GM20000 (cell line): ENCODE measurements at regions not wholly inside any gene's neighbourhood (a gene's known extent, or its start where the extent isn't known, plus 50 kb on each side); places are given as distances from the start of the nearest gene placed in this dataset.

ENCODE experiments used
- DNase-seq: peaks from one replicate; pipeline ENCODE4 v3.0.0; 2012; ENCODE audit warnings: low spot score
- CTCF ChIP-seq: IDR thresholded peaks from 2 replicates; pipeline ENCODE4 v1.5.1; 2012; ENCODE audit warnings: mild to moderate bottlenecking, control low read depth; ENCODE audit errors: extremely low read depth, missing control alignments

- no peak for TF ChIP-seq CTCF
- no peak for DNase-seq
These were observed 172.4 kb upstream of the STK32A start for GRCh38 chr5:147062427-147062826.

GRCh38 chr5:147063943-147064342 is 170.9 kb upstream of the STK32A start:
- no peak for DNase-seq
- no peak for TF ChIP-seq CTCF

GRCh38 chr5:147065071-147065470 is 169.8 kb upstream of the STK32A start:
- TF ChIP-seq CTCF, result no peak
- DNase-seq, result no peak

GRCh38 chr5:147068998-147069397 is 165.8 kb upstream of the STK32A start:
- no peak for TF ChIP-seq CTCF

GRCh38 chr5:147072622-147073021 is 162.2 kb upstream of the STK32A start:
- DNase-seq, result no peak

More at GRCh38 chr5:147068998-147069397, 165.8 kb upstream of the STK32A start:
- no peak for DNase-seq

GRCh38 chr5:147073098-147073497 is 161.7 kb upstream of the STK32A start:
- no peak for DNase-seq
- TF ChIP-seq CTCF, result no peak

More at GRCh38 chr5:147072622-147073021, 162.2 kb upstream of the STK32A start:
- no peak for TF ChIP-seq CTCF

- DNase-seq, result no peak
- TF ChIP-seq CTCF, result no peak
These were observed 159.6 kb upstream of the STK32A start for GRCh38 chr5:147075187-147075586.
